NT2/D1 (cell line): ENCODE measurements at regions not wholly inside any gene's neighbourhood (a gene's known extent, or its start where the extent isn't known, plus 50 kb on each side); places are given as distances from the start of the nearest gene placed in this dataset.

Source experiments
- SUZ12 ChIP-seq: IDR thresholded peaks from 2 replicates; pipeline ENCODE4 v1.6.1; 2011; ENCODE audit not compliant: insufficient read length, insufficient read depth; ENCODE audit errors: extremely low read depth
- YY1 ChIP-seq: IDR thresholded peaks from 2 replicates; pipeline ENCODE4 v1.6.1; 2011; ENCODE audit not compliant: insufficient read length, insufficient read depth

DNA sequence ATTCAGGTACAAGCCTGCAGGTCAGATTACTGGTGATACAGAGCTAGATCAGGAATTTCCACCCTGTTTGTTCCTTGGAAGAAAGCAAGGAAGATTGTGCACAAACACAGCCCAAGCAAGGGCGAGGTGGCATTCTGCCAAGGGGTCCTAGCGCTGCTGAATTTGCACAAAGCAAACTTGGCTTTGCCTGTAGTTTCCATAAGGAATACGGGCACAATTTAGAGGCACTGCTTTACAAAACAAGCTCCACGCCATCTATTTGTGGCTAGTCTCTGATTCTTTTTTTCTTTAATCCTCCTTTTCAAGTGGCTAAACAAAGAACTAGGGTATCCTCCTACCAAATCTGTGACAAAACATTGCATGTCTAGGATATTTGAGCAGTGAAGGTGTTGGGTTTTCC, 195.5 kb upstream of the ACVR2A start:
- TF ChIP-seq YY1 (no peak), SUZ12 (no peak)
